DMS 273 (cell line): ENCODE measurements at regions not wholly inside any gene's neighbourhood (a gene's known extent, or its start where the extent isn't known, plus 50 kb on each side); places are given as distances from the start of the nearest gene placed in this dataset.

Source experiments
- DNase-seq: peaks from one replicate; lab custom pipeline; 2025; ENCODE audit not compliant: unreplicated experiment; lab: John Stamatoyannopoulos, UW

- no peak for DNase-seq
These were observed 135.8 kb upstream of the MAP3K7 start for GRCh38 chr6:90722648-90723047.

GRCh38 chr6:90720404-90720803 is 133.5 kb upstream of the MAP3K7 start:
- no peak for DNase-seq

GRCh38 chr6:90719321-90720195 is 132.7 kb upstream of the MAP3K7 start:
- no peak for DNase-seq

- no peak for DNase-seq
These were observed 129.5 kb upstream of the MAP3K7 start for GRCh38 chr6:90716376-90716775.

GRCh38 chr6:90715093-90715655 is 128.3 kb upstream of the MAP3K7 start:
- DNase-seq = no peak

GRCh38 chr6:90714319-90714718 is 127.4 kb upstream of the MAP3K7 start:
- DNase-seq = no peak

- DNase-seq = no peak
These were observed 125.2 kb upstream of the MAP3K7 start for GRCh38 chr6:90712114-90712513.

- DNase-seq = no peak
These were observed 122.6 kb upstream of the MAP3K7 start for GRCh38 chr6:90709431-90709996.

- DNase-seq = no peak
These were observed 121.4 kb upstream of the MAP3K7 start for GRCh38 chr6:90708206-90708737.

- no peak for DNase-seq
These were observed 120.4 kb upstream of the MAP3K7 start for GRCh38 chr6:90707246-90707645.

GRCh38 chr6:90703336-90703735 is 116.5 kb upstream of the MAP3K7 start:
- DNase-seq = no peak

GRCh38 chr6:90701926-90702325 is 115.1 kb upstream of the MAP3K7 start:
- no peak for DNase-seq

GRCh38 chr6:90701146-90701781 is 114.4 kb upstream of the MAP3K7 start:
- DNase-seq = peak; percentile 32

- no peak for DNase-seq
These were observed 108.4 kb upstream of the MAP3K7 start for GRCh38 chr6:90695316-90695715.

GRCh38 chr6:90694802-90695201 is 107.9 kb upstream of the MAP3K7 start:
- no peak for DNase-seq

GRCh38 chr6:90691823-90692222 is 105.0 kb upstream of the MAP3K7 start:
- DNase-seq = peak; percentile 33

GRCh38 chr6:90689172-90689571 is 102.3 kb upstream of the MAP3K7 start:
- no peak for DNase-seq

GRCh38 chr6:90687775-90688380 is 101.0 kb upstream of the MAP3K7 start:
- DNase-seq = no peak

GRCh38 chr6:90681863-90682262 is 95.0 kb upstream of the MAP3K7 start:
- DNase-seq = no peak

GRCh38 chr6:90678049-90678779 is 91.3 kb upstream of the MAP3K7 start:
- peak; percentile 37 for DNase-seq
